GM23338 (cell line): ENCODE measurements at regions not wholly inside any gene's neighbourhood (a gene's known extent, or its start where the extent isn't known, plus 50 kb on each side); places are given as distances from the start of the nearest gene placed in this dataset.

ENCODE experiments used
- ATAC-seq: fragments of 200-7000 bp; cut with Tn5 transposase; 3 replicates; pipeline ENCODE4 v1.9.1; 2020
- DNase-seq: peaks from one replicate; pipeline ENCODE4 v3.0.0-alpha.2; 2015; ENCODE audit warnings: low spot score
- H2AFZ ChIP-seq: fragments of 200-600 bp; sonication (generic); 2 replicates; pipeline ENCODE4 v1.8.0; 2016; ENCODE audit warnings: antibody characterized with exemption, mild to moderate bottlenecking, moderate library complexity
- H3F3A ChIP-seq: fragments of 200-600 bp; sonication (generic); replicated peaks from 2 replicates; pipeline ENCODE4 v1.8.0; 2017; ENCODE audit warnings: antibody characterized with exemption, mixed run types, low read depth
- H3K27ac ChIP-seq: fragments of 200-600 bp; sonication (generic); 2 replicates; pipeline ENCODE4 v1.6.1; 2016; ENCODE audit warnings: low read depth
- H3K27me3 ChIP-seq: fragments of 200-600 bp; sonication (generic); 2 replicates; pipeline ENCODE4 v1.8.0; 2016; ENCODE audit warnings: mild to moderate bottlenecking, mixed run types, moderate library complexity; ENCODE audit not compliant: insufficient read depth
- H3K36me3 ChIP-seq: fragments of 200-600 bp; sonication (generic); 2 replicates; pipeline ENCODE4 v1.8.0; 2016; ENCODE audit warnings: mild to moderate bottlenecking; ENCODE audit not compliant: insufficient read depth
- H3K4me1 ChIP-seq: fragments of 200-600 bp; sonication (generic); 2 replicates; pipeline ENCODE4 v1.8.0; 2016; ENCODE audit warnings: mild to moderate bottlenecking, moderate library complexity; ENCODE audit not compliant: insufficient read depth
- H3K4me2 ChIP-seq: fragments of 200-600 bp; sonication (generic); 2 replicates; pipeline ENCODE4 v1.7.1; 2017; ENCODE audit warnings: mixed run types
- H3K4me3 ChIP-seq: fragments of 200-600 bp; sonication (generic); 2 replicates; pipeline ENCODE4 v1.6.1; 2016; ENCODE audit warnings: mixed run types
- H3K79me2 ChIP-seq: fragments of 200-600 bp; sonication (generic); replicated peaks from 2 replicates; pipeline ENCODE4 v1.8.0; 2017; ENCODE audit warnings: mild to moderate bottlenecking; ENCODE audit not compliant: insufficient read depth
- H3K9me2 ChIP-seq: fragments of 200-600 bp; sonication (generic); 2 replicates; pipeline ENCODE4 v1.8.0; 2017; ENCODE audit not compliant: insufficient read depth
- H4K20me1 ChIP-seq: fragments of 200-600 bp; sonication (generic); replicated peaks from 2 replicates; pipeline ENCODE4 v1.8.0; 2017; ENCODE audit warnings: mild to moderate bottlenecking; ENCODE audit not compliant: insufficient read depth
- H3K27ac Mint-ChIP-seq: 2 replicates; pipeline ENCODE4 v1.8.0; 2020; ENCODE audit warnings: inconsistent platforms, mild to moderate bottlenecking, moderate library complexity, mixed read lengths
- H3K27me3 Mint-ChIP-seq: 3 replicates; pipeline ENCODE4 v1.8.0; 2022; ENCODE audit warnings: low read depth, mild to moderate bottlenecking, moderate library complexity, mixed read lengths, inconsistent platforms; ENCODE audit not compliant: insufficient read depth, poor library complexity
- H3K36me3 Mint-ChIP-seq: 3 replicates; pipeline ENCODE4 v1.8.0; 2021; ENCODE audit warnings: low read depth, mild to moderate bottlenecking, inconsistent platforms, moderate library complexity, mixed read lengths
- H3K4me1 Mint-ChIP-seq: 3 replicates; pipeline ENCODE4 v1.8.0; 2020; ENCODE audit warnings: mild to moderate bottlenecking, inconsistent platforms, mixed read lengths
- H3K4me3 Mint-ChIP-seq: 3 replicates; pipeline ENCODE4 v1.8.0; 2021; ENCODE audit warnings: moderate library complexity, mild to moderate bottlenecking, inconsistent platforms, mixed read lengths
- H3K9me3 Mint-ChIP-seq: 3 replicates; pipeline ENCODE4 v1.8.0; 2020; ENCODE audit warnings: moderate library complexity, mild to moderate bottlenecking, inconsistent platforms, mixed read lengths
- CREB1 ChIP-seq: fragments of 250-450 bp; sonication (Bioruptor Pico); IDR thresholded peaks from 2 replicates; pipeline ENCODE4 v1.5.0; 2020; ENCODE audit warnings: low read depth, mild to moderate bottlenecking, moderate library complexity
- EZH2 ChIP-seq: fragments of 200-600 bp; sonication (generic); IDR thresholded peaks from one replicate; pipeline ENCODE4 v1.8.0; 2017; ENCODE audit warnings: antibody characterized with exemption, mild to moderate bottlenecking, low read depth; ENCODE audit not compliant: unreplicated experiment
- EZH2phosphoT487 ChIP-seq: fragments of 200-600 bp; sonication (generic); IDR thresholded peaks from one replicate; pipeline ENCODE4 v1.8.1; 2018; ENCODE audit warnings: antibody characterized with exemption; ENCODE audit not compliant: unreplicated experiment
- JUNB ChIP-seq: IDR thresholded peaks from one replicate; pipeline ENCODE4 v1.6.1; 2016; ENCODE audit warnings: antibody characterized with exemption; ENCODE audit not compliant: unreplicated experiment
- NANOG ChIP-seq: IDR thresholded peaks from 2 replicates; pipeline ENCODE4 v1.6.1; 2016; ENCODE audit warnings: antibody characterized with exemption, borderline replicate concordance
- POLR2AphosphoS5 ChIP-seq: IDR thresholded peaks from 2 replicates; pipeline ENCODE4 v1.6.1; 2016; ENCODE audit warnings: antibody characterized with exemption, low read depth
- REST ChIP-seq: IDR thresholded peaks from one replicate; pipeline ENCODE4 v1.6.1; 2018; ENCODE audit warnings: antibody characterized with exemption; ENCODE audit not compliant: unreplicated experiment
- STAT1 ChIP-seq: IDR thresholded peaks from one replicate; pipeline ENCODE4 v1.6.1; 2016; ENCODE audit warnings: antibody characterized with exemption; ENCODE audit not compliant: unreplicated experiment
- ZNF114 ChIP-seq: fragments of 250-450 bp; sonication (Bioruptor Pico); IDR thresholded peaks from 2 replicates; pipeline ENCODE4 v1.5.0; 2020; ENCODE audit warnings: mild to moderate bottlenecking, moderate library complexity
- ZNF331 ChIP-seq: fragments of 250-450 bp; sonication (Bioruptor Pico); IDR thresholded peaks from 2 replicates; pipeline ENCODE4 v1.5.0; 2020; ENCODE audit warnings: low read depth, mild to moderate bottlenecking, moderate library complexity
- ZNF462 ChIP-seq: fragments of 250-450 bp; sonication (Bioruptor Pico); IDR thresholded peaks from 2 replicates; pipeline ENCODE4 v1.5.0; 2020; ENCODE audit warnings: mild to moderate bottlenecking, moderate library complexity
- TF ChIP-seq, protein P1 (sequence below): IDR thresholded peaks from 2 replicates; pipeline ENCODE4 v1.6.1; 2016; ENCODE audit warnings: antibody characterized with exemption
- TF ChIP-seq, protein P2 (sequence below), 2 experiments: fragments of 200-600 bp in 1 of 2; sonication (generic) in 1 of 2; conservative IDR thresholded peaks; 2 replicates each; pipeline versions ENCODE4 v1.5.1 to v1.6.1; 2016 to 2017; ENCODE audit warnings: antibody characterized with exemption in 2 of 2, low read depth in 2 of 2, mild to moderate bottlenecking in 2 of 2, moderate library complexity in 1 of 2

GRCh38 chr18:29259838-29260237, 1082.9 kb upstream of the CDH2 start:
- no peak overlapping the region for H2AFZ ChIP-seq
- Mint-ChIP-seq H3K36me3 (no peaks in the 10 kb centered on the region), H3K4me3 (no peak overlapping the region), H3K27ac (no peak overlapping the region), H3K27me3 (peaks cover 2% of the 10 kb centered on the region), H3K9me3 (peaks cover 10% of the 10 kb centered on the region; the same call in 2 of the 3 replicates), H3K4me1 (no peaks in the 10 kb centered on the region)
- no peak overlapping the region for H3K4me3 ChIP-seq
- no peak overlapping the region for H3K4me2 ChIP-seq
- H3K9me2 ChIP-seq: no peaks in the 10 kb centered on the region
- ATAC-seq (no peak), DNase-seq (no peak)
- H4K20me1 ChIP-seq: no peaks in the 10 kb centered on the region
- no peaks in the 10 kb centered on the region for H3K4me1 ChIP-seq
- no peaks in the 10 kb centered on the region for H3K27me3 ChIP-seq
- no peaks in the 10 kb centered on the region for H3K79me2 ChIP-seq
- TF ChIP-seq CREB1 (CRISPR knock-in tag): no peak
- TF ChIP-seq REST: no peak
- no peak for TF ChIP-seq ZNF331
- TF ChIP-seq STAT1: no peak
- TF ChIP-seq NANOG: no peak
- TF ChIP-seq POLR2AphosphoS5: no peak
- no peak for TF ChIP-seq ZNF462 (CRISPR knock-in tag)
- TF ChIP-seq ZNF114 (CRISPR knock-in tag): no peak
- TF ChIP-seq EZH2: no peak
- no peak for TF ChIP-seq JUNB
- TF ChIP-seq, protein P1, sequence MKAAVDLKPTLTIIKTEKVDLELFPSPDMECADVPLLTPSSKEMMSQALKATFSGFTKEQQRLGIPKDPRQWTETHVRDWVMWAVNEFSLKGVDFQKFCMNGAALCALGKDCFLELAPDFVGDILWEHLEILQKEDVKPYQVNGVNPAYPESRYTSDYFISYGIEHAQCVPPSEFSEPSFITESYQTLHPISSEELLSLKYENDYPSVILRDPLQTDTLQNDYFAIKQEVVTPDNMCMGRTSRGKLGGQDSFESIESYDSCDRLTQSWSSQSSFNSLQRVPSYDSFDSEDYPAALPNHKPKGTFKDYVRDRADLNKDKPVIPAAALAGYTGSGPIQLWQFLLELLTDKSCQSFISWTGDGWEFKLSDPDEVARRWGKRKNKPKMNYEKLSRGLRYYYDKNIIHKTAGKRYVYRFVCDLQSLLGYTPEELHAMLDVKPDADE: no peak
- TF ChIP-seq, protein P2, sequence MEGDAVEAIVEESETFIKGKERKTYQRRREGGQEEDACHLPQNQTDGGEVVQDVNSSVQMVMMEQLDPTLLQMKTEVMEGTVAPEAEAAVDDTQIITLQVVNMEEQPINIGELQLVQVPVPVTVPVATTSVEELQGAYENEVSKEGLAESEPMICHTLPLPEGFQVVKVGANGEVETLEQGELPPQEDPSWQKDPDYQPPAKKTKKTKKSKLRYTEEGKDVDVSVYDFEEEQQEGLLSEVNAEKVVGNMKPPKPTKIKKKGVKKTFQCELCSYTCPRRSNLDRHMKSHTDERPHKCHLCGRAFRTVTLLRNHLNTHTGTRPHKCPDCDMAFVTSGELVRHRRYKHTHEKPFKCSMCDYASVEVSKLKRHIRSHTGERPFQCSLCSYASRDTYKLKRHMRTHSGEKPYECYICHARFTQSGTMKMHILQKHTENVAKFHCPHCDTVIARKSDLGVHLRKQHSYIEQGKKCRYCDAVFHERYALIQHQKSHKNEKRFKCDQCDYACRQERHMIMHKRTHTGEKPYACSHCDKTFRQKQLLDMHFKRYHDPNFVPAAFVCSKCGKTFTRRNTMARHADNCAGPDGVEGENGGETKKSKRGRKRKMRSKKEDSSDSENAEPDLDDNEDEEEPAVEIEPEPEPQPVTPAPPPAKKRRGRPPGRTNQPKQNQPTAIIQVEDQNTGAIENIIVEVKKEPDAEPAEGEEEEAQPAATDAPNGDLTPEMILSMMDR (conservative IDR thresholded peaks at IDR 0.05; ENCODE audit: low read depth in 2 of 2): no peak
- TF ChIP-seq EZH2phosphoT487: no peak
- H3F3A ChIP-seq: no peaks in the 10 kb centered on the region
- no peaks in the 10 kb centered on the region for H3K36me3 ChIP-seq
- H3K27ac ChIP-seq: no peak overlapping the region
